HepG2 (cell line): ENCODE measurements at regions not wholly inside any gene's neighbourhood (a gene's known extent, or its start where the extent isn't known, plus 50 kb on each side); places are given as distances from the start of the nearest gene placed in this dataset.

Experiments used
- ATAC-seq: fragments of 200-7000 bp; cut with Tn5 transposase; 3 replicates; pipeline ENCODE4 v1.9.1; 2020; ENCODE audit warnings: mild to moderate bottlenecking, moderate library complexity
- BruUV-seq: library from RNA; stranded (reverse); fragments of 400-500 nt; replicated peaks from 2 replicates; lab custom pipeline; 2021; lab: Mats Ljungman, UMichigan
- CTCF ChIA-PET: fragments of 300-600 bp; formaldehyde crosslinking; extraction: SDS; loops from one replicate; lab custom pipeline; 2021; ENCODE audit warnings: low total read pairs, inconsistent platforms, low intra/inter-chr PET ratio; lab: Yijun Ruan, JAX
- POLR2A ChIA-PET: fragments of 350-600 bp; sonication (Branson Sonifier 250); formaldehyde crosslinking; loops from one replicate; lab custom pipeline; 2020; ENCODE audit warnings: antibody characterized with exemption, inconsistent platforms; lab: Yijun Ruan, JAX
- DNase-seq: peaks from one replicate; pipeline ENCODE4 v3.0.0-alpha.2; 2015; ENCODE audit warnings: low spot score
- FAIRE-seq: peaks from 3 replicates; lab custom pipeline; 2011; peaks lifted over from hg19 to GRCh38; lab: Jason Lieb, UNC
- H2AFZ ChIP-seq: one replicate; pipeline ENCODE4 v1.6.1; 2011; ENCODE audit warnings: low read length, inconsistent platforms
- H3K27ac ChIP-seq: fragments of 300-600 bp; 3 replicates; pipeline ENCODE4 v1.8.0; 2011; ENCODE audit warnings: mixed run types, mild to moderate bottlenecking, mixed read lengths, low read length, inconsistent platforms; ENCODE audit not compliant: insufficient read depth; ENCODE audit errors: extremely low read length
- H3K27me3 ChIP-seq, 2 experiments: fragments of 200-600 bp in 1 of 2; 2 replicates in 1 of 2; 3 replicates in 1 of 2; pipeline versions ENCODE4 v1.6.0 to v1.8.0; 2011; ENCODE audit warnings: low read length in 2 of 2, mild to moderate bottlenecking in 2 of 2, moderate library complexity in 2 of 2, inconsistent platforms in 1 of 2; ENCODE audit not compliant: insufficient read depth in 2 of 2, control insufficient read depth in 1 of 2
- H3K36me3 ChIP-seq, 2 experiments: fragments of 200-600 bp in 1 of 2; replicated peaks in 1 of 2; 2 replicates in 1 of 2; 3 replicates in 1 of 2; pipeline versions ENCODE4 v1.5.1 to v1.8.0; 2011; ENCODE audit warnings: low read length in 2 of 2, inconsistent platforms in 1 of 2; ENCODE audit not compliant: insufficient read depth in 2 of 2, control insufficient read depth in 1 of 2
- H3K4me1 ChIP-seq: 2 replicates; pipeline ENCODE4 v1.5.1; 2012; ENCODE audit warnings: low read length, inconsistent platforms; ENCODE audit not compliant: insufficient read depth
- H3K4me2 ChIP-seq: 2 replicates; pipeline ENCODE4 v1.6.0; 2011; ENCODE audit warnings: low read depth, low read length, inconsistent platforms
- H3K4me3 ChIP-seq, 3 experiments: fragments of 200-600 bp in 1 of 3; sonication (generic), shearing (Covaris generic) in 1 of 3; replicated peaks in 1 of 3; 2 replicates each; pipeline ENCODE4 v1.5.1; 2011 to 2016; ENCODE audit warnings: low read length in 3 of 3, inconsistent platforms in 2 of 3, low read depth in 2 of 3, mild to moderate bottlenecking in 2 of 3, control low read depth in 1 of 3, mixed read lengths in 1 of 3; ENCODE audit not compliant: insufficient read depth in 1 of 3
- H3K79me2 ChIP-seq: one replicate; pipeline ENCODE4 v1.6.1; 2011; ENCODE audit warnings: low read length, inconsistent platforms; ENCODE audit not compliant: insufficient read depth
- H3K9ac ChIP-seq: 2 replicates; pipeline ENCODE4 v1.6.0; 2011; ENCODE audit warnings: mild to moderate bottlenecking, low read depth, low read length, inconsistent platforms; ENCODE audit not compliant: insufficient read depth
- H3K9me3 ChIP-seq: 2 replicates; pipeline ENCODE4 v1.5.1; 2012; ENCODE audit warnings: mild to moderate bottlenecking, low read length
- H4K20me1 ChIP-seq: 2 replicates; pipeline ENCODE4 v1.6.0; 2011; ENCODE audit warnings: inconsistent platforms, mild to moderate bottlenecking, low read length, moderate library complexity; ENCODE audit not compliant: insufficient read depth
- ARNT ChIP-seq: fragments of 450-650 bp; IDR thresholded peaks from 2 replicates; pipeline ENCODE4 v1.6.1; 2017
- BCL6 ChIP-seq: IDR thresholded peaks from 2 replicates; pipeline ENCODE4 v1.6.1; 2016; ENCODE audit warnings: missing genetic modification reagents, missing compliant biosample characterization
- EP300 ChIP-seq, 3 experiments: sonication (generic) in 1 of 3; formaldehyde crosslinking in 1 of 3; IDR thresholded peaks; 2 replicates each; pipeline versions ENCODE4 v1.5.1 to v1.6.1; 2011 to 2020; ENCODE audit warnings: low read depth in 2 of 3, low read length in 2 of 3, borderline replicate concordance in 1 of 3, improper control_type of control experiment in 1 of 3, mild to moderate bottlenecking in 1 of 3, missing genetic modification reagents in 1 of 3, moderate library complexity in 1 of 3
- FOSL2 ChIP-seq: sonication (generic); formaldehyde crosslinking; IDR thresholded peaks from 2 replicates; pipeline ENCODE4 v1.4.0; 2020; ENCODE audit warnings: missing genetic modification reagents
- HES4 ChIP-seq: sonication (generic); formaldehyde crosslinking; IDR thresholded peaks from 2 replicates; pipeline ENCODE4 v1.9.0; 2021; ENCODE audit warnings: mild to moderate bottlenecking, missing genetic modification reagents, borderline replicate concordance
- ISL2 ChIP-seq: sonication (generic); formaldehyde crosslinking; IDR thresholded peaks from 2 replicates; pipeline ENCODE4 v1.5.0; 2020; ENCODE audit warnings: missing genetic modification reagents
- NFIC ChIP-seq: IDR thresholded peaks from 2 replicates; pipeline ENCODE4 v1.6.1; 2012; ENCODE audit warnings: mild to moderate bottlenecking, low read length, inconsistent platforms
- PRMT3 ChIP-seq: sonication (generic); formaldehyde crosslinking; IDR thresholded peaks from 2 replicates; pipeline ENCODE4 v1.8.1; 2022; ENCODE audit warnings: low read depth, mild to moderate bottlenecking, moderate library complexity, missing genetic modification reagents, borderline replicate concordance
- SAFB2 ChIP-seq: sonication (generic); formaldehyde crosslinking; IDR thresholded peaks from 2 replicates; pipeline ENCODE4 v1.5.1; 2020; ENCODE audit warnings: missing genetic modification reagents, low read depth, mild to moderate bottlenecking, borderline replicate concordance
- XRCC5 ChIP-seq: fragments of 200-400 bp; formaldehyde crosslinking; optimal IDR thresholded peaks from 2 replicates; pipeline ENCODE3; 2017; ENCODE audit warnings: mild to moderate bottlenecking, low read length
- ZNF367 ChIP-seq: sonication (generic); formaldehyde crosslinking; IDR thresholded peaks from 2 replicates; pipeline ENCODE4 v1.4.0; 2020; ENCODE audit warnings: missing genetic modification reagents, borderline replicate concordance
- ZNF549 ChIP-seq: sonication (generic); formaldehyde crosslinking; IDR thresholded peaks from 2 replicates; pipeline ENCODE4 v1.5.0; 2020; ENCODE audit warnings: missing genetic modification reagents
- ZNF558 ChIP-seq: sonication (generic); formaldehyde crosslinking; IDR thresholded peaks from 2 replicates; pipeline ENCODE4 v1.9.0; 2022; ENCODE audit warnings: mild to moderate bottlenecking, missing genetic modification reagents, borderline replicate concordance
- ZSCAN25 ChIP-seq: sonication (generic); formaldehyde crosslinking; IDR thresholded peaks from 2 replicates; pipeline ENCODE4 v1.8.0; 2022; ENCODE audit warnings: mild to moderate bottlenecking, missing genetic modification reagents
- WGBS: methylation state at CpG from one replicate; pipeline ENCODE4 v1.1.6; 2017; ENCODE audit warnings: low lambda C conversion rate; 5-methylcytosine and 5-hydroxymethylcytosine counted together
- in situ Hi-C: cut with HindIII; loops from 2 replicates; pipeline ENCODE4 v1.10.0; 2017; ENCODE audit warnings: low pct_unique_long_range_greater_than_20kb; ENCODE audit not compliant: extremely low pct_ligation_motif_present
- intact Hi-C: fragments of 100-400 bp; cut with micrococcal nuclease; formaldehyde crosslinking; loops from one replicate; pipeline ENCODE4 v1.10.0; 2022; ENCODE audit not compliant: unreplicated experiment
- TF ChIP-seq, protein P1 (sequence below): sonication (generic); formaldehyde crosslinking; IDR thresholded peaks from 2 replicates; pipeline ENCODE4 v1.4.0; 2020; ENCODE audit warnings: missing genetic modification reagents
- TF ChIP-seq, protein P2 (sequence below): sonication (generic); formaldehyde crosslinking; IDR thresholded peaks from 2 replicates; pipeline ENCODE4 v1.4.0; 2020; ENCODE audit warnings: missing genetic modification reagents; ENCODE audit errors: not compliant biosample characterization
- TF ChIP-seq, protein P3 (sequence below): sonication (generic); formaldehyde crosslinking; IDR thresholded peaks from 2 replicates; pipeline ENCODE4 v1.8.0; 2022; ENCODE audit warnings: mild to moderate bottlenecking, missing genetic modification reagents

DNA sequence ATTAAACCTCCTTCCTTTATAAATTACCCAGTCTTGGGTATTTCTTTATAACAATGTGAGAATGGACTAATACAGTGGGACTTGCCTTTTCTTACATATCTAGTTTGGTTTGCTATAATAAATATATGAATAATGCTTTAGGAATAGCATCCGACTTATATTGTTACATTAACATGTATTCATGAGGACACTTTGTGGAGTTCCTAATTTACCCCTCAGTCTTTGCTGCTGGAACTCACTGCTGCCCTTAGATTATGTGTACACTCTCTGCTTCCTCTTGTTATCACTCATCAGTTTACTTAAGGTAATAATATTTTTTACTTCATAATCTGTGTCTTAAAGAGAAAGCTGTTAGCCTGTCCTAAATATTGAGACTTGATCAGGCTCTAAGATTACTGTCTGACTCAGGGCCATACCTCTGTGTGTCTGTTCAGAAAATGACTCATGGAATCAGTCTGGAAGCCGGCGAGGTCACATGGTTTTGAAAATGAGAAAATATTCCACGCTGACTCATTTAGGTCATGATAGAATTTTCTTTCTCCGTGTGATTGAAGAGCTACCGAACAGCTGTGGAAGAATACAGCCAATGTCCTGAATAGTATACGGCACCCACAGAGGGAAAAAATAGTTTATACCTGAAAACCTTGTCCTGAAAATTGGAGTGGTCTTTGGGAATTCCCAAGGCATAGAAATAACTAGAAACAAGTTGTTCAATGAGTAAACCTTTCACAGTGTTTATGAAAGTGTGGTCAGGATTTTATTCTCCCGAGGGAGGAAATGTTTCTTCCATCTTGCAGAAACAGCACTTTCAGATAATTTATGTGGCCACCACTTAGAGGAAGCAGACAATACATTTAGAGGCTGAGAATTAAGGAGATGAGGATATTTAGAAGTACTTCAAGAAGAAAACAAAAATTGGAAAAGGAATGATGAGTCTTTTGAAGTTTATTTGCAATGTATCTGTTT is 156.4 kb downstream of the DSEL start:
- peak; percentile 61; the same call in 2 of the 3 replicates for ATAC-seq
- ChIA-PET CTCF (no interaction called here), POLR2A (no interaction called here)
- FAIRE-seq, result no peak
- Histone ChIP-seq H3K9ac (no peak overlapping the region), H3K27me3 (no peaks in the 10 kb centered on the region), H3K27ac (no peak overlapping the region), H2AFZ (no peak overlapping the region), H3K9me3 (no peaks in the 10 kb centered on the region), H3K4me3 (no peak overlapping the region), H4K20me1 (no peaks in the 10 kb centered on the region), H3K36me3 (no peaks in the 10 kb centered on the region), H3K4me2 (no peak overlapping the region), H3K4me1 (no peaks in the 10 kb centered on the region), H3K79me2 (no peaks in the 10 kb centered on the region)
- intact Hi-C loops (no loop called here), in situ Hi-C loops (no loop called here)
- no peak for TF ChIP-seq HES4 (CRISPR knock-in tag)
- TF ChIP-seq FOSL2 (CRISPR knock-in tag), result peak; percentile 81
- TF ChIP-seq ARNT, result no peak
- TF ChIP-seq, protein P1, sequence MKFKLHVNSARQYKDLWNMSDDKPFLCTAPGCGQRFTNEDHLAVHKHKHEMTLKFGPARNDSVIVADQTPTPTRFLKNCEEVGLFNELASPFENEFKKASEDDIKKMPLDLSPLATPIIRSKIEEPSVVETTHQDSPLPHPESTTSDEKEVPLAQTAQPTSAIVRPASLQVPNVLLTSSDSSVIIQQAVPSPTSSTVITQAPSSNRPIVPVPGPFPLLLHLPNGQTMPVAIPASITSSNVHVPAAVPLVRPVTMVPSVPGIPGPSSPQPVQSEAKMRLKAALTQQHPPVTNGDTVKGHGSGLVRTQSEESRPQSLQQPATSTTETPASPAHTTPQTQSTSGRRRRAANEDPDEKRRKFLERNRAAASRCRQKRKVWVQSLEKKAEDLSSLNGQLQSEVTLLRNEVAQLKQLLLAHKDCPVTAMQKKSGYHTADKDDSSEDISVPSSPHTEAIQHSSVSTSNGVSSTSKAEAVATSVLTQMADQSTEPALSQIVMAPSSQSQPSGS (CRISPR knock-in tag), result no peak
- no peak for TF ChIP-seq ISL2
- no peak for TF ChIP-seq PRMT3 (CRISPR knock-in tag)
- no peak for TF ChIP-seq ZNF367 (CRISPR knock-in tag)
- TF ChIP-seq ZNF549 (CRISPR knock-in tag), result no peak
- TF ChIP-seq, protein P2, sequence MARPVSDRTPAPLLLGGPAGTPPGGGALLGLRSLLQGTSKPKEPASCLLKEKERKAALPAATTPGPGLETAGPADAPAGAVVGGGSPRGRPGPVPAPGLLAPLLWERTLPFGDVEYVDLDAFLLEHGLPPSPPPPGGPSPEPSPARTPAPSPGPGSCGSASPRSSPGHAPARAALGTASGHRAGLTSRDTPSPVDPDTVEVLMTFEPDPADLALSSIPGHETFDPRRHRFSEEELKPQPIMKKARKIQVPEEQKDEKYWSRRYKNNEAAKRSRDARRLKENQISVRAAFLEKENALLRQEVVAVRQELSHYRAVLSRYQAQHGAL (CRISPR knock-in tag), result no peak
- TF ChIP-seq EP300 (IDR thresholded peaks at IDR 0.05; ENCODE audit: low read depth in 2 of 2, low read length in 2 of 2), result peak in 1 of 2 experiments; percentile 13; a peak in 1 of 4 replicates
- no peak for TF ChIP-seq EP300 (CRISPR knock-in tag; IDR thresholded peaks at IDR 0.05; ENCODE audit: borderline replicate concordance)
- no peak for TF ChIP-seq BCL6 (CRISPR knock-in tag)
- TF ChIP-seq, protein P3, sequence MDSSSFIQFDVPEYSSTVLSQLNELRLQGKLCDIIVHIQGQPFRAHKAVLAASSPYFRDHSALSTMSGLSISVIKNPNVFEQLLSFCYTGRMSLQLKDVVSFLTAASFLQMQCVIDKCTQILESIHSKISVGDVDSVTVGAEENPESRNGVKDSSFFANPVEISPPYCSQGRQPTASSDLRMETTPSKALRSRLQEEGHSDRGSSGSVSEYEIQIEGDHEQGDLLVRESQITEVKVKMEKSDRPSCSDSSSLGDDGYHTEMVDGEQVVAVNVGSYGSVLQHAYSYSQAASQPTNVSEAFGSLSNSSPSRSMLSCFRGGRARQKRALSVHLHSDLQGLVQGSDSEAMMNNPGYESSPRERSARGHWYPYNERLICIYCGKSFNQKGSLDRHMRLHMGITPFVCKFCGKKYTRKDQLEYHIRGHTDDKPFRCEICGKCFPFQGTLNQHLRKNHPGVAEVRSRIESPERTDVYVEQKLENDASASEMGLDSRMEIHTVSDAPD (CRISPR knock-in tag), result no peak
- no peak for TF ChIP-seq ZSCAN25 (CRISPR knock-in tag)
- TF ChIP-seq ZNF558, result no peak
- peak; percentile 36; the same call in 1 of the 2 replicates for TF ChIP-seq NFIC
- no peak for TF ChIP-seq SAFB2 (CRISPR knock-in tag)
- no peak for TF ChIP-seq XRCC5
- peak; percentile 29 for DNase-seq
- no TSS peak for BruUV-seq
- WGBS, result under 1% methylated on average over 8 of the region's 8 CpGs
